Uterus (tissue), 3 donors: ENCODE measurements at regions not wholly inside any gene's neighbourhood (a gene's known extent, or its start where the extent isn't known, plus 50 kb on each side); places are given as distances from the start of the nearest gene placed in this dataset.

Experiments
- DNase-seq, 2 donors: peaks; one replicate each; pipeline ENCODE4 v3.0.0-alpha.2; 2019 to 2020
- H3K27ac ChIP-seq, 2 donors: fragments of 200-600 bp; sonication (generic); 1 replicate in 1 of 2; 2 replicates in 1 of 2; pipeline ENCODE4 v1.5.1; 2016 to 2018
- H3K27me3 ChIP-seq, 2 donors: fragments of 200-600 bp; sonication (generic); one replicate each; pipeline ENCODE4 v1.5.1; 2018 to 2019; ENCODE audit warnings: control low read depth in 1 of 2
- H3K36me3 ChIP-seq, 2 donors: fragments of 200-600 bp; sonication (generic); one replicate each; pipeline ENCODE4 v1.5.1; 2019; ENCODE audit warnings: control low read depth in 1 of 2
- H3K4me1 ChIP-seq, 2 donors: fragments of 200-600 bp; sonication (generic); one replicate each; pipeline ENCODE4 v1.5.1; 2018 to 2019; ENCODE audit warnings: control low read depth in 1 of 2
- H3K4me3 ChIP-seq, 2 donors: fragments of 200-600 bp; sonication (generic); 1 replicate in 1 of 2; 2 replicates in 1 of 2; pipeline ENCODE4 v1.5.1; 2018 to 2019; ENCODE audit warnings: mild to moderate bottlenecking in 1 of 2
- H3K9me3 ChIP-seq, 2 donors: fragments of 200-600 bp; sonication (generic); one replicate each; pipeline ENCODE4 v1.5.1; 2019; ENCODE audit warnings: control low read depth in 1 of 2
- CTCF ChIP-seq, 4 experiments: fragments of 200-600 bp in 2 of 4; fragments of 450-650 bp in 2 of 4; sonication (generic) in 2 of 4; IDR thresholded peaks; one replicate each; pipeline ENCODE4 v1.5.1; 2016 to 2019; ENCODE audit warnings: antibody characterized with exemption in 4 of 4, mild to moderate bottlenecking in 2 of 4, moderate library complexity in 1 of 4
- POLR2A ChIP-seq, 2 donors: fragments of 450-650 bp; IDR thresholded peaks; one replicate each; pipeline ENCODE4 v1.6.1; 2016; ENCODE audit warnings: antibody characterized with exemption in 2 of 2, mild to moderate bottlenecking in 1 of 2, moderate library complexity in 1 of 2
- intact Hi-C: fragments of 100-400 bp; cut with DNase I; formaldehyde crosslinking; loops from one replicate; pipeline ENCODE4 v1.15.1; 2023; ENCODE audit warnings: low total_unique reads
- donor health status: DM: yes; HTN: yes; CAD: no.

- TF ChIP-seq POLR2A (IDR thresholded peaks at IDR 0.05) (no peak), CTCF (IDR thresholded peaks at IDR 0.05) (no peak)
- Histone ChIP-seq H3K9me3 (no peaks in the 10 kb centered on the region), H3K4me3 (no peak overlapping the region), H3K27me3 (no peaks in the 10 kb centered on the region), H3K4me1 (no peaks in the 10 kb centered on the region), H3K36me3 (no peaks in the 10 kb centered on the region), H3K27ac (peak overlapping the region in 1 of 2 donors; percentile 33)
- intact Hi-C loops: no loop called here
- DNase-seq: no peak
Measured at GRCh38 chr10:78277314-78278057, 243.8 kb downstream of the RPS24 start.

GRCh38 chr10:78278058-78278404 is 244.4 kb downstream of the RPS24 start:
- peak; percentile 52 to 57 for DNase-seq
- Histone ChIP-seq H3K4me1 (no peaks in the 10 kb centered on the region), H3K27me3 (no peaks in the 10 kb centered on the region), H3K27ac (peak overlapping the region in 1 of 2 donors; percentile 33), H3K4me3 (no peak overlapping the region), H3K36me3 (no peaks in the 10 kb centered on the region), H3K9me3 (no peaks in the 10 kb centered on the region)
- intact Hi-C loops: no loop called here
- no peak for TF ChIP-seq CTCF (IDR thresholded peaks at IDR 0.05)
- no peak for TF ChIP-seq POLR2A (IDR thresholded peaks at IDR 0.05)

GRCh38 chr10:78279756-78280155 is 246.1 kb downstream of the RPS24 start:
- no peaks in the 10 kb centered on the region for H3K27me3 ChIP-seq

GRCh38 chr10:78280604-78281003 is 246.9 kb downstream of the RPS24 start:
- Histone ChIP-seq H3K27ac (no peak overlapping the region), H3K27me3 (no peaks in the 10 kb centered on the region), H3K4me3 (no peak overlapping the region), H3K36me3 (no peaks in the 10 kb centered on the region), H3K4me1 (no peaks in the 10 kb centered on the region), H3K9me3 (no peaks in the 10 kb centered on the region)
- no peak for DNase-seq
- intact Hi-C loops: no loop called here
- no peak for TF ChIP-seq CTCF (IDR thresholded peaks at IDR 0.05)
- TF ChIP-seq POLR2A (IDR thresholded peaks at IDR 0.05): no peak

More at GRCh38 chr10:78279756-78280155, 246.1 kb downstream of the RPS24 start:
- Histone ChIP-seq H3K36me3 (no peaks in the 10 kb centered on the region), H3K27ac (no peak overlapping the region), H3K4me3 (no peak overlapping the region), H3K9me3 (no peaks in the 10 kb centered on the region), H3K4me1 (no peaks in the 10 kb centered on the region)
- TF ChIP-seq CTCF (IDR thresholded peaks at IDR 0.05): no peak
- no peak for TF ChIP-seq POLR2A (IDR thresholded peaks at IDR 0.05)
- no peak for DNase-seq
- intact Hi-C loops: no loop called here

- H3K27ac ChIP-seq: no peak overlapping the region
- no peaks in the 10 kb centered on the region for H3K4me1 ChIP-seq
- DNase-seq: no peak
- TF ChIP-seq POLR2A (IDR thresholded peaks at IDR 0.05) (no peak), CTCF (IDR thresholded peaks at IDR 0.05) (no peak)
- no peak overlapping the region for H3K4me3 ChIP-seq
- no peaks in the 10 kb centered on the region for H3K27me3 ChIP-seq
- H3K36me3 ChIP-seq: no peaks in the 10 kb centered on the region
- H3K9me3 ChIP-seq: no peaks in the 10 kb centered on the region
- intact Hi-C loops: no loop called here
Measured at GRCh38 chr10:78281627-78282026, 248.0 kb downstream of the RPS24 start.
